ENCODE measurements at regions not wholly inside any gene's neighbourhood (a gene's known extent, or its start where the extent isn't known, plus 50 kb on each side); places are given as distances from the start of the nearest gene placed in this dataset.
"Not testable (repeated sequence)": the region's sequence is repeated elsewhere in the genome, so short reads cannot be mapped to it uniquely, and the experiment has no call there.

DNA sequence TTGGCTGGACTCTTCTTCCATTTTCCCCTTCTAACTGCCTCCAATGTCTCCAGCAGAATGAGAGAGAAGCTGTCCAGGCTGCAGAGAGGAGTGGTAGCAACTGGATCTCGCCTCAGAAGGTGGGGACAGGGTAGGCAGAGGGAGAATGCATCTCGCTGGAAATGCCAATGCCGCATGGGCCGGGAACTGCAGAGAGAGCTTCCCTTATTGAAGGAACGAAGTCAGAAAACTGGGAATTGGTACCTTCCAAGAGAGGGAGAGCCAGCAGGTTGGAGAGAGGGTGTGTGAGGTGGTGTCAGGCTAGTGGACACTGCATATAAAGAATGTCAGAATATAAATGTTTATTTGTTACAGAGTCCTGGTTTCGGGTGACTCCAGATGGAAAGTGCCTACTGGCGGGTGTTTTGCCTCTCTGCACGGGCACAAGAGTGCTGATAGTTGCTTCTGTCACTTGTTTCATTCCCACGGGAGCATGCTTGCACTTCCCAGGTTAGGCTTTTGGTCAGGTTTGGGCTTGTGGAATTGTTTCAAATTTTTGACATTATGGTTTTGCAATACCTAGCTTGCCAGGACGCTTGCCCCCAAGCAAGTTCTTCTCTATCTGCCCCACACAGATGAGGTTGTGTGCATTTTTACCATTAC, 156.8 kb upstream of the STS start:
- no peak for TF ChIP-seq GATA1 (IDR thresholded peaks at IDR 0.05; ENCODE audit: low read depth, low read length)
- TF ChIP-seq POLR2A (IDR thresholded peaks at IDR 0.05; ENCODE audit: low read length): no peak
- no peak for DNase-seq

GRCh38 chrX:6989858-6990257, 157.7 kb upstream of the STS start:
- no peak for DNase-seq
- TF ChIP-seq POLR2A (IDR thresholded peaks at IDR 0.05; ENCODE audit: low read length): no peak
- TF ChIP-seq GATA1 (IDR thresholded peaks at IDR 0.05; ENCODE audit: low read depth, low read length): no peak

DNA sequence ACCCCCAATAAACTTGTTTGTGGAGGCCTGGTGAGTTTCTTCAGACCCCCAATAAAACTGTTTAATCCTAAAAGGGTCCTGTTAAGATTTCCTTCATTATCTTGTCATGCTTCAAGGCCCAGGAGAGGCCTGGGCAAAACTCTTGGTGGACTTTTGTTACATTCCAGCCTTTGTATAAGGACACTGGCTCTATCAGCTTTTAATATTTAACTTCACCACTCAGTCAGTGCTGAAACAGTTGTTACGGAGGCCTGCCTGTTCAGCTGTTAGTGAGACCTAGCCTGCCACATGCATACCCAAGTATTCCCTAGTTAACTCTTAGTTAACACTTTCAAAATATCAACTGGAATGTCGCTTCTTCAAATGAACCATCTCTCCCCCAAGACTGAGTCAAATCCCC, 158.8 kb upstream of the STS start:
- not testable (repeated sequence) for DNase-seq

DNA sequence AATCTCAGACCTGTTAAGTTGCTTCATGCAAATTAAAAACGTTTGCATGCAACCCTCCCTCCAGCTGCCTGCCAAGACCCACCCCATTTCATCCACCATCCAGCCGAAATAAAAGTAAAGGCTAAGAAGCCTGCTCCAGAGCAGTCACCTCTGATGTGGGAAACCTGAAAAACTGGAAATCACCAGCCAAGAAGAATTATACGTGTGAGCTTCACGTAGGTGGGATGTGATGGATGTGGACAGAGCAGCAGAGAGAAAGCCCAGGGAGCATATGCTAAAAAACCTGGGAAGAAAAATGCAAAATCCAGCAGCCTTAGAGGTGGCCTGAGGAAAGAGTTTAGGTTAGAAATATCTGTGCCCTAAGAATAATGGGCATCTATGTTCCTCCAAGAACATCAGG, 160.6 kb upstream of the STS start:
- no peak for DNase-seq
- TF ChIP-seq POLR2A (IDR thresholded peaks at IDR 0.05; ENCODE audit: low read length): no peak
- TF ChIP-seq GATA1 (IDR thresholded peaks at IDR 0.05; ENCODE audit: low read depth, low read length): no peak

GRCh38 chrX:6985537-6985936, 162.0 kb upstream of the STS start:
- no peak for TF ChIP-seq POLR2A (IDR thresholded peaks at IDR 0.05; ENCODE audit: low read length)
- no peak for TF ChIP-seq GATA1 (IDR thresholded peaks at IDR 0.05; ENCODE audit: low read depth, low read length)
- no peak for DNase-seq

- DNase-seq: no peak
- TF ChIP-seq GATA1 (IDR thresholded peaks at IDR 0.05; ENCODE audit: low read depth, low read length): no peak
- TF ChIP-seq POLR2A (IDR thresholded peaks at IDR 0.05; ENCODE audit: low read length): no peak
Observed at GRCh38 chrX:6983207-6983955, 164.1 kb upstream of the STS start.

DNA sequence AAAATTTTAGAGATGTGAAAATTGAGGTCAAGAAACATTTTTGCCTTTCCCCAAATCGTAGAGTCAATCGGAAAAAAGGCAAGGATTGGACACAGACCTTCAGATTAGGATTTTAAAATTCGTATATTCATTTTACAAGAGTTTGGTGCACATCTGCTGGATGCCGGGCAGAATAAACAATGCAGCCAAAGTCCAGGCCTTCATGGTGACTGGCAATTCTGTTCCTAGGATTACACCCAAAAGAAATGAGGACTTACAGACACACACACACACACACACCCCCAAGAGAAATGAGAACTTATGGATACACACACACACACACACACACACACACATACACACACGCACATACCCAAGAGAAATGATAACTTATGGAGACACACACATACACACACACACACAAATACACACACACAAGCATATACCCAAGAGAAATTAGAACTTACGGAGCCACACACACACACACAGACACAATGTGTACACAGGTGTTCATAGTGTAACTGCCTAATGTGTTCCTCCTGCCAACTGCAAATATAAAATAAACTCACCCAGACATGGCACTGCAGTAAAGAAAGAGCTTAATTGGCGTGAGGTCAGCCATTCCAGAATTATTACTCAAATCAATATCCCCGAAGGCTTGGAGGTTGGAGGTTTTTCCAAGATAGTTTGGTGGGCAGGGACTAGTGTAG, 165.7 kb upstream of the STS start:
- no peak for DNase-seq
- TF ChIP-seq POLR2A (IDR thresholded peaks at IDR 0.05; ENCODE audit: low read length): no peak
- TF ChIP-seq GATA1 (IDR thresholded peaks at IDR 0.05; ENCODE audit: low read depth, low read length): no peak

GRCh38 chrX:6980981-6981380, 166.5 kb upstream of the STS start:
- DNase-seq: no peak
- no peak for TF ChIP-seq POLR2A (IDR thresholded peaks at IDR 0.05; ENCODE audit: low read length)

DNA sequence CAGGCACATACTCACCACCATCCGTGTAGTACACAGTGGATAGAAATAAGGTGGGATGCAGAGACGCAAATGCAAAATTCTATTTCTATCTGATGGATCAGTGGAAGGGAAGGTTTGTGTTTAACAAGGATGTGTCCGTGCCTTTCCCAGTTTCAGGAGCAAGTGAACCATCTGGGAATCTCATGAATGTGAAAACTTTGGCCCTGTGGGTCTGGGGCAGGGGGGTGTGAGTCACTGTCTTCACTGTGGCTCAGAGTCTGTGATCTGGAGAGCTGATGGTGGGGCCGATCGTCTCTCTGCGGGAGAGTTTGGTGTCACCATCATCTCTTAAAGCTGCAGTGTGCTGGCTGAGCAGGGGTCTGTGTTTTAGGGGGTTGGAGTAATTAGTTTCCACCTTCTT, 179.3 kb upstream of the STS start:
- no peak for DNase-seq
- no peak for TF ChIP-seq POLR2A (IDR thresholded peaks at IDR 0.05; ENCODE audit: low read length)
- TF ChIP-seq GATA1 (IDR thresholded peaks at IDR 0.05; ENCODE audit: low read depth, low read length): no peak

GRCh38 chrX:6965729-6966128, 181.8 kb upstream of the STS start:
- DNase-seq: no peak
- TF ChIP-seq GATA1 (IDR thresholded peaks at IDR 0.05; ENCODE audit: low read depth, low read length) (no peak), POLR2A (IDR thresholded peaks at IDR 0.05; ENCODE audit: low read length) (no peak)

- DNase-seq: no peak
- TF ChIP-seq POLR2A (IDR thresholded peaks at IDR 0.05; ENCODE audit: low read length) (no peak), GATA1 (IDR thresholded peaks at IDR 0.05; ENCODE audit: low read depth, low read length) (no peak)
Observed at GRCh38 chrX:6962006-6962355, 185.5 kb upstream of the STS start.

DNA sequence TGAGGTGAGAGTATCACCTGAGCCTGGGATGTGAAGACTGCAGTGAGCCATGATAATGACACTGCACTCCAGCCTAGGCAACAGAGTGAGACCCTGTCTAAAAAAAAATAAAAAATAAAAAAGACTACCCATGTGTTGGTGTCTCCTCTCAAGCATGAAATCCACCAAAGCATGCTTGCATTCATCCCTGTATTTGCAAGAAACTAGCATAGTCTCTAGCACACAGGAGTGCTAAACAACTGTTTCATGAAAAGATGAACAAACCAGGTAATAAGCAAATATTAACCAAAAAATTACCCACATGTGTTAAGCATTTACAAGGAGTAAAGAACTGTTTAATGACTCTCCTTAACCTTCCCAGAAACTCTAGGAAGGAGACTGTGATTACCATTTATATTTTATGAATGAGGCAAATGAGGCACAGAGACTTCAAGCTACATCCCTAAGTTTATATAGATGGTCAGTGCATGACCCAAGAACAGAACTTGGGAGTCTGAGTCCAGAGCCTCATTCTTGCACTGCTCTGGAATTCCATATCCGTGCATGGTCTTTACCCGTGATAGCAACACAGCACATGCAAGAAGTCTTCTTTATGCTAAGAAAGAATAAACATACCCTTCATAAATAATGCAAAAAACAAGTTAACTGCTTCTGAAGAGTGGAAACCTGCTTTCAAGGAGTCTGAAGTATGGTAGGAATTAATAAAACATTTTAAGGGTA, 186.1 kb upstream of the STS start:
- TF ChIP-seq GATA1 (IDR thresholded peaks at IDR 0.05; ENCODE audit: low read depth, low read length) (no peak), POLR2A (IDR thresholded peaks at IDR 0.05; ENCODE audit: low read length) (no peak)
- no peak for DNase-seq

DNA sequence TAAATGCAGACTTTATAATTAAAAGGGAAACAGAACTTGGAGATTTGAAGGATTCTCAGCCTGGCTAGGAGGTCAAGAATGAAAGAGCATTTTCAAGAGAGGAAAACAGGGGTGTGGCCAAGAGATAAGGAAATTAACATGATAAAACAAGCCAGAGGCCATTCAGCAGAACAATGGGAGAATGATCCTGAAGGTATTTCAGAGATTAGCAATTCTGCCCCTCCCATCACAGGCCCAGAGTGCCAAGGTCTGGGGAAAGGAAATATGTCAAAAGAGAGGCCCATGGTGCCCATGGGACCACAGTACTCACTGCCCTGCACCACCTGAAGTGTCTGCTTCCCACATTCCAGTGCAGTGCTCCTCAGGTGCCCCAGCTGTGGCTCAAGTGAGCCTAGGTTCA, 188.5 kb upstream of the STS start:
- DNase-seq: no peak
- TF ChIP-seq GATA1 (IDR thresholded peaks at IDR 0.05; ENCODE audit: low read depth, low read length): no peak
- no peak for TF ChIP-seq POLR2A (IDR thresholded peaks at IDR 0.05; ENCODE audit: low read length)

- TF ChIP-seq GATA1 (IDR thresholded peaks at IDR 0.05; ENCODE audit: low read depth, low read length) (no peak), POLR2A (IDR thresholded peaks at IDR 0.05; ENCODE audit: low read length) (no peak)
- DNase-seq: no peak
Observed at GRCh38 chrX:6954836-6955235, 192.7 kb upstream of the STS start.
